WERI-Rb-1 (cell line): ENCODE measurements at regions not wholly inside any gene's neighbourhood (a gene's known extent, or its start where the extent isn't known, plus 50 kb on each side); places are given as distances from the start of the nearest gene placed in this dataset.

Experiments
- DNase-seq: peaks from one replicate; pipeline ENCODE4 v3.0.0-alpha.2; 2020
- H3K27ac ChIP-seq: fragments of 250-450 bp; sonication (Bioruptor Pico); 2 replicates; pipeline ENCODE4 v1.5.1; 2020; ENCODE audit warnings: mild to moderate bottlenecking, moderate library complexity
- H3K27me3 ChIP-seq: fragments of 250-450 bp; sonication (Bioruptor Pico); 2 replicates; pipeline ENCODE4 v1.5.1; 2021; ENCODE audit warnings: mild to moderate bottlenecking, low read depth, moderate library complexity; ENCODE audit not compliant: insufficient read depth, severe bottlenecking
- H3K36me3 ChIP-seq: fragments of 250-450 bp; sonication (Bioruptor Pico); 2 replicates; pipeline ENCODE4 v1.5.1; 2020; ENCODE audit warnings: mild to moderate bottlenecking, moderate library complexity
- H3K4me3 ChIP-seq: 2 replicates; pipeline ENCODE4 v1.5.1; 2011; ENCODE audit warnings: low read depth, mild to moderate bottlenecking, control low read depth, low read length
- H3K9me3 ChIP-seq: fragments of 250-450 bp; sonication (Bioruptor Pico); 2 replicates; pipeline ENCODE4 v1.5.1; 2021; ENCODE audit warnings: mild to moderate bottlenecking, moderate library complexity; ENCODE audit not compliant: severe bottlenecking
- TF ChIP-seq, protein P1 (sequence below): IDR thresholded peaks from 2 replicates; pipeline ENCODE4 v1.5.1; 2011; ENCODE audit warnings: low read depth, mild to moderate bottlenecking, control low read depth, inconsistent platforms, low read length

DNA sequence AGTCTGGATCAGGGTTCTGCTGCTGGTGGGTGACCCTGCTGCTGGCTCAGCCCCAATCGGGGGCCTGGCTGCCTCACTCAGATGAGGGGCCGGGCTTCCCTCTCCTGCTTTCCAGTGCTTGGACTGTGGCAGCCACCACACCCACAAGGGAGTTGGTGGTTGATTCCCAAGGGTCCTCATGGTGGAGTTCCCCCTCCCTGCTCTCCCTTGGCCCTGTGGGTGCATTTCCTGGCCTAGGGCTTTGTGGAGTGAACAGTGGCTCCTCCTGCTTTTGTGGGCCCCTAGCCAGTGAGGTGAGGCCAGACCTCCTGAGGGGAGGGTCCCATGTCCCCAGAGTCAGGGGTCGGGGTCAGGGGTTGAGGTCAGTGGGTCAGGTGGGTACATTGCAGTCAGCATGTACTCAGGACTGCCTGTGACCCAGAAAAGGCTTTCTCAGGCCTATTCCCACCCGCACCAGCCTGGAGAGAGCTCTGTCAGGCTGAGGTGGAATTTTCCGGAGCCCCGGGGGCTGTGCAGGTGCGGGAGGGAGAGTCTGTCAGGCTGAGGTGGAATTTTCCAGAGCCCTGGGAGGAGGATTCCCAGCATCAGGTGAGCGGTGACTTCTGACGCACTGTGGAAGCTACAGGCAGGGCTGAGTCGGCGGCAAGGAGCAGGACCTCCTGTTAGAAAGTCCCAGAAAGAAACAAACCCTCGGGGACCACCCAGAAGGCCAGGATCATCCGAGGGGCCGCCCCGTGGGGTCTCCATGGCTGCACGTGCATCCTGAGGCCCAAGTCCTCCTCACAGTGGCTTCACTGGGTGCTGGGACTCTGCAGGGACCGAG, 94.4 kb upstream of the INSIG1 start:
- no peak for DNase-seq
- H3K4me3 ChIP-seq = no peak overlapping the region
- H3K36me3 ChIP-seq = no peaks in the 10 kb centered on the region
- H3K27ac ChIP-seq = no peak overlapping the region
- H3K9me3 ChIP-seq = peaks cover 3% of the 10 kb centered on the region
- TF ChIP-seq, protein P1, sequence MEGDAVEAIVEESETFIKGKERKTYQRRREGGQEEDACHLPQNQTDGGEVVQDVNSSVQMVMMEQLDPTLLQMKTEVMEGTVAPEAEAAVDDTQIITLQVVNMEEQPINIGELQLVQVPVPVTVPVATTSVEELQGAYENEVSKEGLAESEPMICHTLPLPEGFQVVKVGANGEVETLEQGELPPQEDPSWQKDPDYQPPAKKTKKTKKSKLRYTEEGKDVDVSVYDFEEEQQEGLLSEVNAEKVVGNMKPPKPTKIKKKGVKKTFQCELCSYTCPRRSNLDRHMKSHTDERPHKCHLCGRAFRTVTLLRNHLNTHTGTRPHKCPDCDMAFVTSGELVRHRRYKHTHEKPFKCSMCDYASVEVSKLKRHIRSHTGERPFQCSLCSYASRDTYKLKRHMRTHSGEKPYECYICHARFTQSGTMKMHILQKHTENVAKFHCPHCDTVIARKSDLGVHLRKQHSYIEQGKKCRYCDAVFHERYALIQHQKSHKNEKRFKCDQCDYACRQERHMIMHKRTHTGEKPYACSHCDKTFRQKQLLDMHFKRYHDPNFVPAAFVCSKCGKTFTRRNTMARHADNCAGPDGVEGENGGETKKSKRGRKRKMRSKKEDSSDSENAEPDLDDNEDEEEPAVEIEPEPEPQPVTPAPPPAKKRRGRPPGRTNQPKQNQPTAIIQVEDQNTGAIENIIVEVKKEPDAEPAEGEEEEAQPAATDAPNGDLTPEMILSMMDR = no peak
- no peaks in the 10 kb centered on the region for H3K27me3 ChIP-seq

DNA sequence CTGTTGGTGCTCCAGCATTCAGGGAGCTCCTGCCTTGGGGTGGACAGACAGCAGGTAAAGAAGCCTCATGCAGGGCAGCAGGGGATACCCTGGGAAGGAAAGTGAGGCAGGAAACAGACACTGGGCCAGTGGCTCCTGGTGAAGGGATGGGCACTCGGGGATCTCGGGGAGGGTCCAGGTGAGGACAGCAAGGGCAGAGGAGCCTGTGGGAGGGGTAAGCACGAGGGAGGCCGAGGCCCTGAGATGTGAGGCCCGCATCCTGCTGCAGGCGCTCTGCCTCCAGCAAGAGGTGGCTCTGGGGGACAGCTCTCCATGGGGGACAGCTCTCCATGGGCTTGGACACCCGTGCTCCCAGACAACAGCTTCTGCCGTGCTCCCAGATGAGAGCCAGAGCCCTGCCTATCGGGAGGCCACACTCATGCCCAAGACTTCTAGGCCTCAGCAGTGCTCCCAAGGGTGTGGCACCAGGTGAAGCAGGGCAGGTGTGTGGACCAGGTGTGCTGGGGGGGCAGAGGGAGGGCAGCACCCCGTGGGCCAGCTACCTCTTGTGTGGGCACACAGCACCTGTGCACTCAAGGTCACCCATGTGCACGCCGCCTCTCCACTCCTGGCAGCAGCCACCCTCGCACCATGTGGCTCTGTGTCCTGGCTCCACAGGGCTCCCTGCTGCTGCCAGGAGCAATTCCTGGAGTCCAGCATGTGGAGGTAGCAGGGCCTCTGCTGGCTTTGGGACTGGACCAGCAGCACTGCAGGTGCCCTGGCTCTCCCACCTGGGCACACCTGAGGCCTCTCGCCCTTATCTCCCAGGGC, 93.6 kb upstream of the INSIG1 start:
- no peak for DNase-seq
- Histone ChIP-seq H3K4me3 (no peak overlapping the region), H3K27me3 (no peaks in the 10 kb centered on the region), H3K27ac (no peak overlapping the region), H3K36me3 (no peaks in the 10 kb centered on the region), H3K9me3 (peaks cover 3% of the 10 kb centered on the region)
- TF ChIP-seq, protein P1 = no peak

DNA sequence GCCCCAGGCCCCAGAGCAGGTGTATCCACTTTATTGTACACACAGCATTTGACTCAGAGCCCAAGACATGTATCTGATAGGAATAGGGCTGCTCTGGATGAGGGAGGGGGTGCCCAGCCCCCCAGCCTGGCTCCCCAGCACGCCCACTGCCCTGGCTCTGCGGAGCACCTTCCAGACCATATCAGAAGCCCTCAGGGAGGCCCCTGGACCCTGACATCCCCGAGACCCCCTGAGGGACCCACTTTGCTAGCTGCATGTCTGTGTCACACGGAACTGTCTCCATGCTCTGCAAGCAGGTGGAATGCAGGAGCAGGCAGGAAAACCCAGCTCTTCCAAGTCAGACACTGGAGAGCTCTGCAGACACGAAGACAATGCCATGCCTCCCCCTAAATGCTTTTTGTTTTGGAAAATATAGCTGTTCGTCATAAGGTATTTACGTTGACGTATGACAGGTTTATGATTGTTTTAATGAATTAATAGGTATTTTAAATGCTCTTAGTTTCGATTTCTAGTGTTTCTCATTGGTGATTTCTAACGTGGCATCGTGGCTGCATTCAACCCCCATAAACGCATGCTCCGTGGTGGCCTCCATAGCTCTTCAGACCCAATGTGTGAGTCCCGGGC, 92.8 kb upstream of the INSIG1 start:
- DNase-seq = no peak
- Histone ChIP-seq H3K4me3 (no peak overlapping the region), H3K27me3 (no peaks in the 10 kb centered on the region), H3K9me3 (peaks cover 3% of the 10 kb centered on the region), H3K36me3 (no peaks in the 10 kb centered on the region), H3K27ac (no peak overlapping the region)
- TF ChIP-seq, protein P1 = no peak

DNA sequence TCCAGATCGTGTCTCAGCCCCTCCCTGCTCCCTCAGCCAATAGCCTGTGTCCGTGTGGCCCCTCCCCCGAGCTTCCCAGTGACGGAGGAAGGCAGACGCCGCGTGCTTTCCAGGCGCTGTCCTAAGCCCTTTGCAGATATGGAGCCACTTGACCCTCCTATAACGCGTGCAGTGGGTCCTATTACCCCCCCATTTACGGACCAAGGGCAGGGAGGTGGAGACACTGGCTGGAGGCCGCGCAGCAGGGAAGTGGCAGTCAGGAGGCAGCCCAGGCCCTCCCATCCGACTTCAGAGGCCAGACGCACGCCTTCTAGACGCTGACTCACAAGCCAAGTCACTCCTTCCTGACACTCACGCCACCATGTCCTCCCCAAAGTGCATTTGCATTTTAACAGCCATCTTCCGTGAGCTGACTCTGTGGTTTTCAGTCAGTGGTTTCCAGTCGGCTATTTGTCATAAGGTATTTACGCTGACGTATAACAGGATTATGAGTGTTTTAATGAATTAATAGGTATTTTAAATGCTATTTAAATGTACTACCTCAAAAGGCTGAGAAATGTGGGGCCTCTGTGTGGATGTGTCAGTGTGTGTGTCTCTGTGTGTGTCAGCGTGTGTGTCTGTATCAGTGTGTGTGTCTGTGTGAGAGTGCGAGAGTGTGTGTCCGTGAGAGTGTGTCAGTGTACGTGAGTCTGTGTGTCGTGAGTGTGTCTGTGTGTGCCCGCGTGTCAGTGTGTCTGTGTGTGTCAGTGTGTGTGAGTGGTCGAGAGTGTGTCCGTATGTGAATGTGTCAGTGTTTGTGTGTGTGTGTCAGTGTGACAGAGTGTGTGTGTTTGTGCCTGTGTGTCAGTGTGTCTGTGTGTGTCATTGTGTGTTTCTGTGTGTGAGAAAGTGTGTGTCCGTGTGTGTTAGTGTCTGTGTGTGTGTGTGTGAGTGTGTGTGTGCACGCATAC, 92.0 kb upstream of the INSIG1 start:
- Histone ChIP-seq H3K27me3 (no peaks in the 10 kb centered on the region), H3K9me3 (peaks cover 3% of the 10 kb centered on the region), H3K4me3 (no peak overlapping the region), H3K27ac (no peak overlapping the region), H3K36me3 (no peaks in the 10 kb centered on the region)
- TF ChIP-seq, protein P1 = no peak
- DNase-seq = no peak

DNA sequence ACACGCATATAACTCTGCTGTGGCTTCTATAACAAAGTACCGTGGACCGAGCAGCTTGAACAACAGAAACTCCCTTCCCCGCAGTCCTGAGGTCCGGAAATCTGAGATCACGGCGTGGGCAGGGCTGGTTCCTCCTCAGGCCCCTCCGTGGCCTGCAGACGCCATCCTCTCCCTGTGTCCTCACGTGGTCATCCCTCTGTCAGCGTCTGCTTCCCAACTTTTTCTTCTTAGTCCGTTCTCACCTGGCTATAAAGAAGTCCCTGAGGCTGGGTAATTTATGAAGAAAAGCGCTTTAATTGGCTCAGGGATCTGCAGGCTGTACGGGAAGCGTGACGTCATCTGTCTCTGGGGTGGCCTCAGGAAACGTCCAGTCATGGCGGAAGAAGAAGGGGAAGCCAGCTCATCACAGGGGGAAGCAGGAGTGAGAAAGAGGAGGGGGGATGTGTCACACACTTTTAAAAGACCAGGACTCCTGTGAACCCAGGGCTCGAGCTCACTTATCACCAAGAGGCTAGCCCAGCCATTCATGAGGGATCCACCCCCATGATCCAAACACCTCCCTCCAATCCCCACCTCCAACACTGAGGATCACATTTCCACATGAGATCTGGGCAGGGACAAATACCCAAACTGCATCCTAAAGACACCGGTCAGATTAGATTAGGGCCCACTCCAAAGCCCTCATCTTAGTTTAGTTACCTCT, 91.2 kb upstream of the INSIG1 start:
- Histone ChIP-seq H3K4me3 (no peak overlapping the region), H3K27ac (no peak overlapping the region), H3K9me3 (peaks cover 3% of the 10 kb centered on the region), H3K36me3 (no peaks in the 10 kb centered on the region), H3K27me3 (no peaks in the 10 kb centered on the region)
- TF ChIP-seq, protein P1 = no peak
- no peak for DNase-seq
